Choroid plexus epithelial cell (primary cell): ENCODE measurements at regions not wholly inside any gene's neighbourhood (a gene's known extent, or its start where the extent isn't known, plus 50 kb on each side); places are given as distances from the start of the nearest gene placed in this dataset.

Experiments used
- DNase-seq: peaks from one replicate; pipeline ENCODE4 v3.0.0-alpha.2; 2010; ENCODE audit warnings: low read depth
- H3K4me3 ChIP-seq: 2 replicates; pipeline ENCODE4 v1.5.1; 2011; ENCODE audit warnings: low read depth, mild to moderate bottlenecking, control low read depth, low read length, moderate library complexity
- CTCF ChIP-seq: conservative IDR thresholded peaks from 2 replicates; pipeline ENCODE4 v1.5.1; 2011; ENCODE audit warnings: low read depth, mild to moderate bottlenecking, control low read depth, inconsistent platforms, low read length, moderate library complexity

GRCh38 chrX:78506248-78506647 is 152.9 kb downstream of the RTL3 start:
- TF ChIP-seq CTCF, result no peak
- no peak overlapping the region for H3K4me3 ChIP-seq
- DNase-seq, result no peak

- TF ChIP-seq CTCF, result no peak
- no peak for DNase-seq
Observed at GRCh38 chrX:78496483-78496882, 162.6 kb downstream of the RTL3 start.

GRCh38 chrX:78493180-78493579 is 165.8 kb upstream of the CYSLTR1 start:
- H3K4me3 ChIP-seq, result no peak overlapping the region
- no peak for TF ChIP-seq CTCF
- DNase-seq, result no peak

More at GRCh38 chrX:78496483-78496882, 162.6 kb downstream of the RTL3 start:
- H3K4me3 ChIP-seq, result no peak overlapping the region

GRCh38 chrX:78476701-78477100 is 149.3 kb upstream of the CYSLTR1 start:
- no peak overlapping the region for H3K4me3 ChIP-seq
- DNase-seq, result no peak
- no peak for TF ChIP-seq CTCF

- H3K4me3 ChIP-seq, result no peak overlapping the region
- TF ChIP-seq CTCF, result no peak
- no peak for DNase-seq
Observed at GRCh38 chrX:78456909-78457308, 129.5 kb upstream of the CYSLTR1 start.

GRCh38 chrX:78455901-78456300 is 128.5 kb upstream of the CYSLTR1 start:
- TF ChIP-seq CTCF, result no peak
- H3K4me3 ChIP-seq, result no peak overlapping the region
- DNase-seq, result peak; percentile 0

GRCh38 chrX:78452356-78452755 is 124.9 kb upstream of the CYSLTR1 start:
- TF ChIP-seq CTCF, result no peak
- DNase-seq, result no peak
- H3K4me3 ChIP-seq, result no peak overlapping the region
